Gastrocnemius medialis (tissue), 4 donors: ENCODE measurements at regions not wholly inside any gene's neighbourhood (a gene's known extent, or its start where the extent isn't known, plus 50 kb on each side); places are given as distances from the start of the nearest gene placed in this dataset.

ENCODE experiments used
- POLR2A ChIP-seq, 2 donors: fragments of 450-650 bp; IDR thresholded peaks; one replicate each; pipeline ENCODE4 v1.6.1; 2017; ENCODE audit warnings: antibody characterized with exemption in 2 of 2, mild to moderate bottlenecking in 2 of 2, moderate library complexity in 2 of 2
- TF ChIP-seq, protein P1 (sequence below), 5 experiments: fragments of 450-650 bp in 3 of 5; fragments of 200-600 bp in 2 of 5; sonication (generic) in 2 of 5; IDR thresholded peaks in 4 of 5; conservative IDR thresholded peaks in 1 of 5; 1 replicate in 4 of 5; 2 replicates in 1 of 5; pipeline ENCODE4 v1.5.1; 2016 to 2019; ENCODE audit warnings: antibody characterized with exemption in 5 of 5, mild to moderate bottlenecking in 3 of 5, moderate library complexity in 3 of 5

DNA sequence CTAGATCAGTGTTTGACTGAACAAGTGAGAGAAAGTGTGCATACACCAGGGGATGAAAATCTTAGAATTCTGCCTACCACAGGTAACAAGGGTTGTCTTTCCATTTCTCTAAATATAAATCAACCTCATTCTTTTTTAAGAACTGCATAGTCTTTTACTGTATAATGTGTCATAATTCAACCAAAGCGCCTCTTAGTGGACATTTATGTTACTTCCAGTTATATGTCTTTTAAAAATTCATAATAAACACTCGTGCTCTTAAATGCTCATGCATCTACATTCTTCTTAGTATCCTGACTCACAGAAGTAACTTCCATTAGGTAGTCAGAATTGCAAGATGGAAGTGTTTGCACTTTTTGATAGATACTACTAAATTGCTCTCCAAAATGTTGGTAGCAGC is 76.2 kb downstream of the CHRNA1 start:
- TF ChIP-seq, protein P1, sequence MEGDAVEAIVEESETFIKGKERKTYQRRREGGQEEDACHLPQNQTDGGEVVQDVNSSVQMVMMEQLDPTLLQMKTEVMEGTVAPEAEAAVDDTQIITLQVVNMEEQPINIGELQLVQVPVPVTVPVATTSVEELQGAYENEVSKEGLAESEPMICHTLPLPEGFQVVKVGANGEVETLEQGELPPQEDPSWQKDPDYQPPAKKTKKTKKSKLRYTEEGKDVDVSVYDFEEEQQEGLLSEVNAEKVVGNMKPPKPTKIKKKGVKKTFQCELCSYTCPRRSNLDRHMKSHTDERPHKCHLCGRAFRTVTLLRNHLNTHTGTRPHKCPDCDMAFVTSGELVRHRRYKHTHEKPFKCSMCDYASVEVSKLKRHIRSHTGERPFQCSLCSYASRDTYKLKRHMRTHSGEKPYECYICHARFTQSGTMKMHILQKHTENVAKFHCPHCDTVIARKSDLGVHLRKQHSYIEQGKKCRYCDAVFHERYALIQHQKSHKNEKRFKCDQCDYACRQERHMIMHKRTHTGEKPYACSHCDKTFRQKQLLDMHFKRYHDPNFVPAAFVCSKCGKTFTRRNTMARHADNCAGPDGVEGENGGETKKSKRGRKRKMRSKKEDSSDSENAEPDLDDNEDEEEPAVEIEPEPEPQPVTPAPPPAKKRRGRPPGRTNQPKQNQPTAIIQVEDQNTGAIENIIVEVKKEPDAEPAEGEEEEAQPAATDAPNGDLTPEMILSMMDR (IDR thresholded peaks at IDR 0.05 in 4 of 5, conservative IDR thresholded peaks at IDR 0.05 in 1 of 5): peak in 3 of 5 experiments; percentile 9 to 28 (median 17)
- no peak for TF ChIP-seq POLR2A (IDR thresholded peaks at IDR 0.05)
